Right kidney (tissue), 1 donor: ENCODE measurements at regions not wholly inside any gene's neighbourhood (a gene's known extent, or its start where the extent isn't known, plus 50 kb on each side); places are given as distances from the start of the nearest gene placed in this dataset.

ENCODE experiments used
- DNase-seq: peaks from one replicate; pipeline ENCODE4 v3.0.0-alpha.2; 2016

GRCh38 chr13:82797876-82798275 lies 1084.4 kb downstream of the SLITRK1 start:
- DNase-seq: no peak

GRCh38 chr13:82791035-82791434 lies 1091.2 kb downstream of the SLITRK1 start:
- DNase-seq: no peak

- DNase-seq: no peak
These were observed 1109.5 kb downstream of the SLITRK1 start for GRCh38 chr13:82772816-82773215.

GRCh38 chr13:82766732-82767321 lies 1115.4 kb downstream of the SLITRK1 start:
- DNase-seq: no peak

DNA sequence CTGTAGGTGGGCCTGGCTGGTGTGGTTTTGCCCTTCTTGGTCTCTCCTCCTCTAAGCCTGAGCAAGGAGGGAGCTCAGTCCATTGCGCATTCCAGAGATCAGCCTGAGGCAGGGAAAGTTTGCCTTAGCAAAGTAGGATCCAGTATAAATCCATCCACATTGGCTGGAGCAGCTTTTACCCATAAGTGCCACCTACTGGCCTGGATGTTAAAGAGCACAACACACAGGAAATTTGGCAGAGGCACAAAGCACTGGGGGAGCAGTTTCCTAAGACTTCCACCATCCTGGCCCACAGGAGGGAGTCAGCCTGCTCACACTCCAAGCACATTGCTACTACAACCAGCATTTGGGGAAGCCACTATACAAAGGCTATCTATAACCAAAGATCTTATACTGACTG lies 1124.2 kb downstream of the SLITRK1 start:
- no peak for DNase-seq

DNA sequence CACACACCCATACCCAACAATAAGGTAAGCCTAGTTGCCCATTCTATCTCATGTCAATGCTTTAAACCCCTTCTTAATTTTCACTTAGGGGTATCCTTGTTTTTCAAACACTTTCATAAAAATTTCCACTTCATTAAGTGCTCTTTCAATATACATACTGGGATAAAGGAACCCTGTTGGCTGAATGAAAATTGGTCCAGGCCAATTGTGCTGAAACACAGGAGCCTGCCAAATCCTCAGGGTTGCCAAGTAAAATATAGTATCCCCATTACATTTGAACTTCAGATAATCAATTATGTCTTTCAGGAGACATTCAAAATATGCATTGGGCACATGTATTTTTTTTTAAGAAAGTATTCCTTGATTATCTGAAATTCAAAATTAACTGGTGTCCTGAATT lies 1131.1 kb downstream of the SLITRK1 start:
- no peak for DNase-seq

GRCh38 chr13:82749551-82749950 lies 1132.7 kb downstream of the SLITRK1 start:
- no peak for DNase-seq

DNA sequence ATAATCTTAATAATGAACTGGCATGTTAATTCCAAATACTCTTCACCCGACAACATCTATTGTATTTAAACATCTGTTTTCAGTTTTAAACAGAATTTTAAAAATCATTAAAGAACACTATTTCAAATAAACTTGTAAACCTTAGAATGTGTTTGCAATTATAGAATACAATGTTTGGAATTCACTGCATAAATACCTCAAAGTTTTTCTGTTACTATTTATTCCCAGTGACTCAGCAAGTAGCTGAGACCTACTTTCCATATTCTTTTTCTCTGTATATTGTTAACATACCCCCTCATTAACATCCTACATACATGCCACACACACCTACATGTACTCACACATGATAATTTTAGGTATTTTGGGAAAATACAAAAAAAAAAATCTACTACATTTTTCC lies 1134.3 kb downstream of the SLITRK1 start:
- no peak for DNase-seq

- no peak for DNase-seq
These were observed 1135.0 kb downstream of the SLITRK1 start for GRCh38 chr13:82747291-82747690.

DNA sequence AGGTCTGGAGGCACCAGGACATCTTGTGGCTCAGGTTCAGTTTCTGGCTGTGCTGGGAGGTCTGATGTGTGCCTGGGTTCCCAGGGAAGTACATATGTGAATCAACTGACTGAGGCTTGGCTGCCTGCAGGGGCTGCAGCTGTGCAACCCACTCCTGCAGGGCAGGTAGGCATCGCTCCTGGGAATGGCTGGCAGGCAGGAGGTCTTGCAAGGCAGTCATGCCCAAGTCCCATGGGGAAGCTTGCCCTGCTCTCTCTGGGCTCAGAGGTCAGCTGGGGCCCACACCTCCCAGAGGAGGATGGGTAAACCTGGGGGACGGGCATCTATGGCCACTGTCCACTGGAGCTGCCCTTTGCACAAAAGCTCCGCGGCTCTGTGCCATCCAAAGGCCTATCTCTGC lies 1141.8 kb downstream of the SLITRK1 start:
- DNase-seq: no peak

- DNase-seq: no peak
These were observed 1142.4 kb downstream of the SLITRK1 start for GRCh38 chr13:82739881-82740280.

GRCh38 chr13:82729401-82729800 lies 1152.9 kb downstream of the SLITRK1 start:
- DNase-seq: no peak

- no peak for DNase-seq
These were observed 1161.3 kb downstream of the SLITRK1 start for GRCh38 chr13:82720986-82721385.

DNA sequence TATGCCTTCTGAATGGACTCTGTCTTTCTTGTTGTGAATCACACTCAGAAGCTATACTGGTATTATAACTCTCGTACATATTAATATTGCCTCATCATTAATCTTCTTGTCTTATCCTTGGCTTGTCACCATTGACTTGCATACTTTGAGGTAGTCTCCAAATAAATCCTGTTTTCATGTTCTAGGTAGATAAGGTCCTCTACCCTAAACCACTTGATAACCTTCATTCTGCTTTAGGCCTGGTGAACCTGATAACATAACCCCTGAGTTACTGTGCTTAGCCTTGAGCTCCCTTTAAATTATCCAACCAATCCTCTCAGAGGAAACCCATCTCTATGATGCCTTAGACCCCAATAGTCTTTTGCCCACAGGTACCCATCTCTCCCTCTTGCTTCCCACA lies 1162.3 kb downstream of the SLITRK1 start:
- DNase-seq: no peak

GRCh38 chr13:82717249-82717648 lies 1165.0 kb downstream of the SLITRK1 start:
- no peak for DNase-seq

DNA sequence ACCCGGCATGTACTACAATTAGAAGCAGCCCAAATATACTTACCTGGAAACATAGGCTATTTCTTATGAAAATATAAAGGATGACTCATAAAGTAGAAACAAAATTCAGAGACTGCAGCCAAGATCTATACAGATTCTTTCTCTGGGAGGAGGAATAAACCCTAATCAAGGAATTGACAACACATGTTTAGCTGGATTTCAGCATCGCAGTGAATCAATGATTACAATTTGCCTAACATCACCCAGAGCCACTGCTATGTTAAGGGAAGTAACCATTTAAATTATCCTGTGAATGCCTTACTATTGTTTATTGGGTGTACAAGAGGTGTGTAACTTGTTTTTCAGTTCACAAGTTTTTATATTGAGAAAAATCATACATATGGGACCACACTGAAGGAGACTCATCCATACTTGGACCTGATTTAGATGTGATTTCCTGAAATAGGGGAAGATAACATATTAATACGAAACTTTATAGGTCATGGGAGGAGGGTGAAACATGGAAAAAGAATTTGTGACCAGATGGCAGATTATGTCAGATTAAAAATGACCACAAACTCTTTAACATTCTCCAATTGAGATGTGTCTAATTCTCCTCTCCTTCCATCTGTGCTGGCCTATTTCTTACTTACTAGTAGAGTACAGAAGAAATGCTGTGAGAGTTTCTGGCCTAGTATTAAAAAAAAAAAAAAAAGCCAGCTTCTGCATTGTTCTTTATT lies 1168.4 kb downstream of the SLITRK1 start:
- DNase-seq: no peak

DNA sequence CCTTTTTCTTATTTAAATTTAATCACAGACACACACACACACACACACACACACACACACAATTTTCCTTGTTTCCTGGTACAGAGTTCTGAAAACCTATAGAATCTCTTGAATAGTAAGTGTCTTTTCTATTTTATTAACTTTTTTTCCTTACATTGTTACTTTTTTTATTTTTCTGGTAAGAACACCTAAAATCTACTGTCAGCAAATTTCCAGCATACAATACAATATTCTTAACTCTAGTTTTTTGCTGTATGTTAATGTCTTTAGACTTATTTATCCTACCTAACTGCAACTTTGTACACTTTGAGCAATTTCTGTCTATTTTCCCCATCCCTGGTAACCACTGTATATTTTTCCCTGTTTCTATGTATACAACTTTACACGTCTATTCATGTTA lies 1179.8 kb downstream of the SLITRK1 start:
- no peak for DNase-seq

DNA sequence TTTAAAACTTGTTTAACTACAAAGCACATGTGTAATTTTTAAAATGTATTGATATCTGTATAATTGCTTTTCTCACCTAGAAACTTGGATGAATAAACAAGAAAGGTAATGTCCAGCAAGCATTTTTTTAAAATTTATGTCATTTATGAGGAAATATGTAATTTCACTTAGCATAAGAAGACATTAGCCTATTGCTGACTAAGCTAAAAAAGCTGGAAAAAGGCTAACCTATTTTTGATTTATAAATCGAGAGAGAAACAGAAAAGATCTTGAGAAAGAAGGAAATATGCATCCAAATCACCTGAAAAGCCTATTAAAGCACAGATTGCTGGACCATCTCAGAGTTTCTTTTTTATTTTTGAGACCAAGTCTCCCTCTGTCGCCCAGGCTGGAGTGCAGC lies 1181.3 kb downstream of the SLITRK1 start:
- DNase-seq: no peak

DNA sequence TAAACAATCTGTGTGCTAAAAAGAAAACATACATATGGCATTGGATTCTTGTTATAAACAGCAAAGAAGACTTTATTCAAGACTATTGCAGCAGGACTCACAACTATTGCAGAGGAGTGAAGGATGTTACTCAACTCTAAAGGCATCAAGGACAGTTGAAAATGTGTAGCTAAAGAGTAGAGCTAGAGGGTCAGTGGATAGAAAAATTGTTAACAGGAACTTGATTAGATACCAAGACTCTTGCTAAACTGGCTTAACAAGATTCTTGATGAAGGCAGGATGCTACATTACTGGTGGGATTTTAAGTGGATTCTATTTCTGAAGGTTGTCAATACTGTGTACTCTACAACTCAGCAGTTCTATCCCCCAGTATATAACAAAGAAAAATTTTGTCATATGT lies 1183.3 kb downstream of the SLITRK1 start:
- DNase-seq: no peak

DNA sequence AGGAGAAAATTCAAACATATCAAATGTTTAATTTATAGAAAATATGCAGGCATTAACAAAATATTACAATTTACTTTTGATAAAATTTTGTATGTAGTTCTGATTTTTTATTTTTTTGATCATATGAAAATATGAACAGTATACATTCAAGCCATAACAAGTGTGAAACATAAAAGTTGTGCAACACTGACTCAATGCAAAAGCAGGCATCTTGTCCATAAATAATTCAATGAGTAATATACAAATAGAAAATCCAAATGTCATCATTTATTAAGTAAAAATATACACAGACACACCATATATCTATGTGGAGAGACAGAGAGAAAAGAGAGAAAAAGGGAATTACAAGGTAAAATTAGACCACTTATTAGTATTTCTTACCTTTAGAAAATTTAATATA lies 1183.9 kb downstream of the SLITRK1 start:
- no peak for DNase-seq

- no peak for DNase-seq
These were observed 1188.7 kb downstream of the SLITRK1 start for GRCh38 chr13:82693607-82694006.

DNA sequence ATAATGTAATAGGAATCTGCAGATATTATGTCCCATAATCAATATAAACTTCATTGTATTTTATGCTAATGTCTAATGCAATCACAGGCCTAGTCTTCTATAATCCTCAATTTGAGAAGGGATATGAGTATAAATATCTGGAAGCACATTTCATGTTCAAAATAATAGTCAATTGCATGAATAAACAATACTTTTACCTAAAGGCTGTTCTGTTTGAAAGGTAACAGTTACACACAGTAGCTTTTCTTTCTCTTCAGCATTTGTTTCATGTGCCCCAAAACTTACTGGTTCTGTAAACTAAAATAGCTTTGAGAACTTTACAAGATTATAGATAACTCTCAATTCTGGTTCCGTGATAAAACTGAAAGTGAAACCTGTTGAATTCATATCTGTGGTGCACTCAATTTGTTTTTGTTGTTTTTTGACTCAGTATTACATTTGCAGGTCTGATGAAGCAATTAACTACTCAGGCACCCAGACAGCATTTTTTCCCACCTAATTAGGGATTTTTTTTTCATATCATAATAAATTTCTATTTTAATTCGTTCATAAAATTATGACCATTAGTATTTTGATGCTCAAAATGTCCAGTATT lies 1193.8 kb downstream of the SLITRK1 start:
- no peak for DNase-seq

DNA sequence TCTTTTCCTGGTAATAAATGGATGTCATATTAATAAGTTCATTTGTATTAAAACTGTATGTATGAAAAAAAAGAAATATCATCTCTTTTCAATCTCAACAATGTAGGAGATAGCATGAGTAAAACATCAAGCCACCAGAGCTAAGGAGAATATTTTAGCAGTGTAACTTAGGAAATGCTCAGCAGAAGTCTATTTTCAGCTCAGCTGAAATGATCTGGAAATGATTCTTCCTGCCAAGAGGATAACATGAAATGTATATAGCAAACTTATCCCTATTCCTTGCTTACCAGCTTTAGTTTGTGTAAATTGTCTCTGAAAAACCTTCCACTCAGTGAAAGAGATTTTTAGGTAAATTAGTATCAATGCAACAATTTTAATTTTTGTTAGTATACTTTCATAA lies 1194.4 kb downstream of the SLITRK1 start:
- no peak for DNase-seq

- DNase-seq: no peak
These were observed 1200.7 kb downstream of the SLITRK1 start for GRCh38 chr13:82681535-82681934.
